MCF 10A (cell line): ENCODE measurements at regions not wholly inside any gene's neighbourhood (a gene's known extent, or its start where the extent isn't known, plus 50 kb on each side); places are given as distances from the start of the nearest gene placed in this dataset.

ENCODE experiments used
- BruUV-seq: library from RNA; stranded (reverse); fragments of 400-500 nt; replicated peaks from 2 replicates; lab custom pipeline; 2021; lab: Mats Ljungman, UMichigan
- CTCF ChIA-PET: fragments of 300-600 bp; sonication (Branson Sonifier 250); formaldehyde crosslinking; extraction: SDS; loops from one replicate; lab custom pipeline; 2021; ENCODE audit warnings: antibody characterized with exemption, inconsistent platforms; lab: Yijun Ruan, JAX
- POLR2A ChIA-PET: fragments of 300-600, 350-650 bp; sonication (Branson Sonifier 250); formaldehyde crosslinking; extraction: SDS; loops from one replicate; lab custom pipeline; 2020; ENCODE audit warnings: antibody characterized with exemption, inconsistent platforms; lab: Yijun Ruan, JAX
- DNase-seq: peaks from one replicate; pipeline ENCODE4 v3.0.0-alpha.2; 2018; ENCODE audit not compliant: unreplicated experiment
- H3K27ac Mint-ChIP-seq: one replicate; pipeline ENCODE4 v1.8.0; 2022; ENCODE audit warnings: mild to moderate bottlenecking, low read depth, mixed read lengths; ENCODE audit not compliant: unreplicated experiment
- H3K27me3 Mint-ChIP-seq: one replicate; pipeline ENCODE4 v1.8.0; 2022; ENCODE audit warnings: mixed read lengths; ENCODE audit not compliant: insufficient read depth, unreplicated experiment
- H3K36me3 Mint-ChIP-seq: one replicate; pipeline ENCODE4 v1.8.0; 2022; ENCODE audit warnings: mild to moderate bottlenecking, moderate library complexity, mixed read lengths; ENCODE audit not compliant: insufficient read depth, unreplicated experiment
- H3K4me1 Mint-ChIP-seq: one replicate; pipeline ENCODE4 v1.8.0; 2022; ENCODE audit warnings: mixed read lengths; ENCODE audit not compliant: insufficient read depth, unreplicated experiment
- H3K4me3 Mint-ChIP-seq: one replicate; pipeline ENCODE4 v1.8.0; 2022; ENCODE audit warnings: mild to moderate bottlenecking, moderate library complexity, mixed read lengths; ENCODE audit not compliant: unreplicated experiment
- H3K9me3 Mint-ChIP-seq: one replicate; pipeline ENCODE4 v1.8.0; 2022; ENCODE audit warnings: mixed read lengths; ENCODE audit not compliant: unreplicated experiment
- intact Hi-C: fragments of 100-400 bp; cut with micrococcal nuclease; formaldehyde crosslinking; loops from 2 replicates; pipeline ENCODE4 v1.14.1; 2022
- TF ChIP-seq, protein P1 (sequence below): fragments of 200-600 bp; IDR thresholded peaks from one replicate; pipeline ENCODE4 v1.8.0; 2022; ENCODE audit warnings: antibody characterized with exemption, mild to moderate bottlenecking; ENCODE audit not compliant: unreplicated experiment

DNA sequence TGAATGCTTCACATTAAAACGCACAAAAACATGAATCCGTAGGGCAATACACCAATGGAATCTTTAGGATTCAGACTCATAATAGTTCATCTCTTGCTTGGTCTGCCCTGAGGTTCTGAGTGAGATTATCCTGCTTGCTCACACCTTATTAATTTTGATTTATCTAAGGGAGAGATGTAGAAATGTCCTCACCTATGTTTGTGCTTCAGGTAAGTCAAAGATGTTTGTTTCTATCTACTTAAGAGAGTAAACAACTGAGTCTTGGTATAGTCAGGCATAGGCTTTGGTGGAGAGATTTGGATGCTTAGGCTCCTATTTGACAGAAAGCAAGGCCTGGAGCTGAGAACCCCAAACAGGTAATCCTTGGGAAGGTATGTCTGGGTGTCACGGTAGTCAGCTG is 231.0 kb upstream of the TNP1 start:
- BruUV-seq: no TSS peak
- Mint-ChIP-seq H3K4me3 (no peak overlapping the region), H3K27ac (no peak overlapping the region), H3K4me1 (no peaks in the 10 kb centered on the region), H3K27me3 (no peaks in the 10 kb centered on the region), H3K36me3 (no peaks in the 10 kb centered on the region), H3K9me3 (no peaks in the 10 kb centered on the region)
- intact Hi-C loops: no loop called here
- TF ChIP-seq, protein P1, sequence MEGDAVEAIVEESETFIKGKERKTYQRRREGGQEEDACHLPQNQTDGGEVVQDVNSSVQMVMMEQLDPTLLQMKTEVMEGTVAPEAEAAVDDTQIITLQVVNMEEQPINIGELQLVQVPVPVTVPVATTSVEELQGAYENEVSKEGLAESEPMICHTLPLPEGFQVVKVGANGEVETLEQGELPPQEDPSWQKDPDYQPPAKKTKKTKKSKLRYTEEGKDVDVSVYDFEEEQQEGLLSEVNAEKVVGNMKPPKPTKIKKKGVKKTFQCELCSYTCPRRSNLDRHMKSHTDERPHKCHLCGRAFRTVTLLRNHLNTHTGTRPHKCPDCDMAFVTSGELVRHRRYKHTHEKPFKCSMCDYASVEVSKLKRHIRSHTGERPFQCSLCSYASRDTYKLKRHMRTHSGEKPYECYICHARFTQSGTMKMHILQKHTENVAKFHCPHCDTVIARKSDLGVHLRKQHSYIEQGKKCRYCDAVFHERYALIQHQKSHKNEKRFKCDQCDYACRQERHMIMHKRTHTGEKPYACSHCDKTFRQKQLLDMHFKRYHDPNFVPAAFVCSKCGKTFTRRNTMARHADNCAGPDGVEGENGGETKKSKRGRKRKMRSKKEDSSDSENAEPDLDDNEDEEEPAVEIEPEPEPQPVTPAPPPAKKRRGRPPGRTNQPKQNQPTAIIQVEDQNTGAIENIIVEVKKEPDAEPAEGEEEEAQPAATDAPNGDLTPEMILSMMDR: no peak
- DNase-seq: no peak
- POLR2A ChIA-PET: no interaction called here
- CTCF ChIA-PET: no interaction called here

DNA sequence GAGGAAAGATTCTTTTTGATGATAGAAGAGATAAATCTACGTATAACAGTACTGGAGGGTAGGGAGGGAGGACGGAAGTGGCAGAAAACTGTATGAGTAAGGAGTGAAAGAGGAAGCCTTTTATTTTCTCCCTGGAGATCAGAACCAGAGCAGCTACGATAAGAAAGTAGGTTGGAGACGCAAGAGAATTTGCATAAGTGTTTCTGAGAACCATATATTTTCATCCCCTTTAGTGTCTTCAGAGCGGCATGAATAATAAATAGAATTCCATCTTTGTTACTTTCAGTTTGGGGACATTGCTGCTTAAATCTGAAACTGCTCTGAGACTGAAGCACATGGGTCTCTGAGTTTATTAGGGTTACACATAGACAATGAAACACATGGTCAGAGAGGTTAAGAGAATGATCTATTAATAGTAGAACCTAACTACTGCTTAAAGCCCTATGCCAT is 230.2 kb upstream of the TNP1 start:
- Mint-ChIP-seq H3K9me3 (no peaks in the 10 kb centered on the region), H3K36me3 (no peaks in the 10 kb centered on the region), H3K27ac (no peak overlapping the region), H3K4me3 (no peak overlapping the region), H3K27me3 (no peaks in the 10 kb centered on the region), H3K4me1 (no peaks in the 10 kb centered on the region)
- intact Hi-C loops: no loop called here
- DNase-seq: no peak
- no TSS peak for BruUV-seq
- ChIA-PET POLR2A (no interaction called here), CTCF (interaction anchor here (0.5 kb wide), 1 partner anchor 123 kb away, joined by 4 read pairs; no protein-coding TSS in a partner anchor)
- TF ChIP-seq, protein P1: no peak

DNA sequence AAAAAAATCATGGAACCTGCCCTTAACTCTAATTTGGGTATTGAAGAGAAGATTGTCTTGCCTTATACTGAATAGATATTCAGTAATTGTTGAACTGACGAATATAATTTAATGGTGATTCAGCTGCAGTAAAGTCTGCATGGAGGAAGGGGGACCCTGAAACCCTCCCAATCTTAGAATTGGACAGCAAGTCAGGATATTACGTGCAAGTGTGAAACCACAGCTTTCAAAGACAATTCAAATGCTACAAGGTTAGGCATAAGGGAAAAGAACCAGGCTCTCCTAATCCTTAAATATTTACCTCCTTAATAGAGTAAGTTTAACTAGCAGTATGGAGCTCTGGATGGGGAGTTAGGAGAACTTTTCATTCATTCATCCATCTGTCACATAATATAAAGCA is 226.9 kb upstream of the TNP1 start:
- TF ChIP-seq, protein P1: no peak
- H3K4me1 Mint-ChIP-seq: no peaks in the 10 kb centered on the region
- no peak overlapping the region for H3K27ac Mint-ChIP-seq
- no peaks in the 10 kb centered on the region for H3K9me3 Mint-ChIP-seq
- ChIA-PET POLR2A (no interaction called here), CTCF (interaction anchor here (0.6 kb wide), 1 partner anchor 430 kb away, joined by 3 read pairs; no protein-coding TSS in a partner anchor)
- no peak overlapping the region for H3K4me3 Mint-ChIP-seq
- H3K36me3 Mint-ChIP-seq: no peaks in the 10 kb centered on the region
- intact Hi-C loops: no loop called here
- no peak for DNase-seq
- BruUV-seq: no TSS peak
- peaks cover 16% of the 10 kb centered on the region for H3K27me3 Mint-ChIP-seq

DNA sequence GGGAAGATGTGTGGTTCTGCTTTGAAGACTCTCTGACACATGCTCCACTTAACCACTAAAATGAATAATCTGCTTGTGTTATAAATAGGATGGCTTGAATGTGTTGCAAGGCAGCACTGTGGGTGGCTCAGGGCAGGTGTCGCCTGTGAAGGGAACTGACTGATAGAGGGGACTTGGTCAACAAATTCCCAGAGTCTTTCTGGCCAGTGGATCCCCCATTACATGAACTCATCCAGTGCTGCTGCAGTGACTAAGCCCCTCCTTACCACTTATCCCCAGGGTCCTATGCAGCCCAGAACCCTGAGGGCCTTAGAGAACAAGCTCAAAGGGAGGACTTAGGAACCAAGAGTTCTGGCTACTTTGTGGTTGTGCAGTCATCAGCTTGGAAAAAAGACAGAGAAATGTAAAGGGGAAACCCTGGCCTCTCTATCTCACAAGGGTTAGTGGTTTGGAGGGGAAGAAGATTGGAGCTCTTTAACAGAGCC is 226.2 kb upstream of the TNP1 start:
- peak; percentile 21 for DNase-seq
- no TSS peak for BruUV-seq
- ChIA-PET CTCF (interaction anchor here (0.6 kb wide), 1 partner anchor 431 kb away, joined by 3 read pairs; no protein-coding TSS in a partner anchor), POLR2A (no interaction called here)
- H3K27ac Mint-ChIP-seq: no peak overlapping the region
- no peaks in the 10 kb centered on the region for H3K9me3 Mint-ChIP-seq
- no peak overlapping the region for H3K4me3 Mint-ChIP-seq
- intact Hi-C loops: no loop called here
- H3K27me3 Mint-ChIP-seq: peaks cover 16% of the 10 kb centered on the region
- no peaks in the 10 kb centered on the region for H3K36me3 Mint-ChIP-seq
- TF ChIP-seq, protein P1: no peak
- H3K4me1 Mint-ChIP-seq: no peaks in the 10 kb centered on the region
